Mucosa of stomach (tissue), 1 donor: ENCODE measurements at regions not wholly inside any gene's neighbourhood (a gene's known extent, or its start where the extent isn't known, plus 50 kb on each side); places are given as distances from the start of the nearest gene placed in this dataset.

Experiments used
- H3K27me3 ChIP-seq: one replicate; pipeline ENCODE4 v1.7.0; 2013; ENCODE audit warnings: mild to moderate bottlenecking, low read length; ENCODE audit not compliant: control insufficient read depth, insufficient read depth
- H3K36me3 ChIP-seq: one replicate; pipeline ENCODE4 v1.7.0; 2013; ENCODE audit warnings: low read length; ENCODE audit not compliant: control insufficient read depth, insufficient read depth
- H3K4me1 ChIP-seq: one replicate; pipeline ENCODE4 v1.7.0; 2013; ENCODE audit warnings: mild to moderate bottlenecking, low read length; ENCODE audit not compliant: control insufficient read depth, insufficient read depth
- H3K4me3 ChIP-seq: one replicate; pipeline ENCODE4 v1.7.0; 2013; ENCODE audit warnings: low read length
- H3K9ac ChIP-seq: one replicate; pipeline ENCODE4 v1.7.0; 2013; ENCODE audit warnings: mild to moderate bottlenecking, low read length, moderate library complexity
- H3K9me3 ChIP-seq: one replicate; pipeline ENCODE4 v1.7.0; 2013; ENCODE audit warnings: mild to moderate bottlenecking, low read length, moderate library complexity; ENCODE audit not compliant: control insufficient read depth
- donor health status: Pancreatic carcinoma.

DNA sequence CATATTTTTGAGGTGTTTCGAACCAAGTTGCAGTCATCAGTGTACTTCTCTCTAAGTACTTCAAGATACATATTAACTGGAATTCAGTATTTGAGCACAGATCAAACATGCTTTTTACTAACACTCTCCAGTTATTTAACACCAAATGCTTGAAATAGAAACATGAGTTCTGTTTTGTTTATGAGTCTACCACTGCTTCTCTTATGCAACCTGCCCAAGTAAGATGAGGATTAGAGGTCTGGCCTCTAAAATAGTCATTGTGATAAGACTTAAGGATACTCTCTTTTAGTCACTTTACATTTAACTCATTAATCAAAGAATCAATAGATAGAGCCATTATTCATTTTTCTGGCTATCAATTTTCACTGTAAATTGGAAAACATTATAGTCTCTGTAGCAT lies 156.2 kb upstream of the THRB start:
- H3K9ac ChIP-seq, result no peak overlapping the region
- no peaks in the 10 kb centered on the region for H3K36me3 ChIP-seq
- no peaks in the 10 kb centered on the region for H3K9me3 ChIP-seq
- H3K4me1 ChIP-seq, result no peaks in the 10 kb centered on the region
- no peaks in the 10 kb centered on the region for H3K27me3 ChIP-seq
- H3K4me3 ChIP-seq, result no peak overlapping the region

GRCh38 chr3:24657870-24658510 lies 163.3 kb upstream of the THRB start:
- no peaks in the 10 kb centered on the region for H3K9me3 ChIP-seq
- no peak overlapping the region for H3K4me3 ChIP-seq
- no peaks in the 10 kb centered on the region for H3K36me3 ChIP-seq
- no peak overlapping the region for H3K9ac ChIP-seq
- no peaks in the 10 kb centered on the region for H3K27me3 ChIP-seq
- H3K4me1 ChIP-seq, result peaks cover 13% of the 10 kb centered on the region

DNA sequence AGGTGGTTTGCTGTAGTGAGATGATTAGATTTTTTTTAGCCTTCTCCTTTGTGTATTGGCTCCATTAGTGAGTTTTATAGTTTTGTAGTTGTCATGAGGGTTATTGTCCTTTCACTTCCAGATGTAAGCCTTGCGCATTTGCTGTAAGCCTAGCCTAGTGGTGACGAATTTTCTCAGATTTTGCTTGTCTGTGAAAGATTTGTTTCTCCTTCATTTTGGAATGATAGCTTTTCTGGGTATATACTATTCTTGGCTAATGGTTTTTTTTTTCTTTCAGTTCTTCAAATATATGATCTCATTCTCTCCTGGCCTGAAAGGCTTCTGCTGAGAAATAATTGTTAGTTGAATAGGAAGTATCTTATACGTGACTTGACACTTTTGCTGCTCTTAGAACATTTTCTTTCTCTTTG lies 166.5 kb upstream of the THRB start:
- no peak overlapping the region for H3K9ac ChIP-seq
- no peak overlapping the region for H3K4me3 ChIP-seq
- no peaks in the 10 kb centered on the region for H3K9me3 ChIP-seq
- no peaks in the 10 kb centered on the region for H3K27me3 ChIP-seq
- no peaks in the 10 kb centered on the region for H3K36me3 ChIP-seq
- H3K4me1 ChIP-seq, result peaks cover 18% of the 10 kb centered on the region

- H3K9me3 ChIP-seq, result no peaks in the 10 kb centered on the region
- peaks cover 18% of the 10 kb centered on the region for H3K4me1 ChIP-seq
- no peaks in the 10 kb centered on the region for H3K27me3 ChIP-seq
- H3K36me3 ChIP-seq, result no peaks in the 10 kb centered on the region
- no peak overlapping the region for H3K4me3 ChIP-seq
- no peak overlapping the region for H3K9ac ChIP-seq
Measured at GRCh38 chr3:24662449-24663345, 168.0 kb upstream of the THRB start.

GRCh38 chr3:24663406-24663805 lies 168.8 kb upstream of the THRB start:
- Histone ChIP-seq H3K9me3 (no peaks in the 10 kb centered on the region), H3K27me3 (no peaks in the 10 kb centered on the region), H3K36me3 (no peaks in the 10 kb centered on the region), H3K4me3 (no peak overlapping the region), H3K9ac (no peak overlapping the region), H3K4me1 (peaks cover 17% of the 10 kb centered on the region)

DNA sequence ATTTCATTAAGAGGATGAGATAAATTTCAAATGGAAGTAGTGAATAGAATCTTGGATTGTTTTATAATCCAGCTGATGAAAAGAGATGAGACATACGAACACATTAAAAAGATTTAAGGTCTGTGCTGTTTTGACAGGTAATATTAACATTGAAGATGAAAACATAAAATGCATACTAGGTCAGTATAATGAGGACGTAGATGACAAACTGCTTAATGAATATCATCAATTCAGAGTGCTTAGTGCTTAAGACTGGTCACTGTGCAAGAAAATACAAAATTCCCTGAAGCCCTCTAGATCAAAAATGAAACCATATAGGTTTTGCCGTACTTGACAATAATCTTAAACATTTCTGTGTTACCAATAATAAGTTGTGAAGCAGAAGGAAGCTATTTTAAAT lies 173.4 kb upstream of the THRB start:
- Histone ChIP-seq H3K9ac (no peak overlapping the region), H3K9me3 (no peaks in the 10 kb centered on the region), H3K36me3 (no peaks in the 10 kb centered on the region), H3K4me1 (peaks cover 5% of the 10 kb centered on the region), H3K4me3 (no peak overlapping the region), H3K27me3 (no peaks in the 10 kb centered on the region)

DNA sequence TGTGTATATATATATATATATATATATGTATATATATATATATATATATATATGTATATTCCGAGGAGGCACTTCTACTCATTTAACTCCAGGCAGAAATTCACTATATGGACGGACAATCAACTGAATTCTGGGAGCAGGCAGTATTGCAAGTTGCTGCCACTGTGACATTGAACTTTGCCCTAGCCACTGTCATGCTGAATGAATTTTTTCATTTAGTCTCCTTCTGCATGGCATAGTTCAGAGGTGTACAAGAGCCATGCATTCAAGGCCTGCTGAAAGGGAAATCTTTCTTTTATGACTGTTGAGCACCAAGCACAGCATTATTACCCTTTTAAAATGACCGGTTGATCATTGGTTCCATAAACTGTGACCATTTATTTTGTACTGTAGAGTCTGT lies 176.2 kb upstream of the THRB start:
- no peak overlapping the region for H3K4me3 ChIP-seq
- H3K9me3 ChIP-seq, result no peaks in the 10 kb centered on the region
- no peaks in the 10 kb centered on the region for H3K27me3 ChIP-seq
- H3K9ac ChIP-seq, result no peak overlapping the region
- no peaks in the 10 kb centered on the region for H3K4me1 ChIP-seq
- H3K36me3 ChIP-seq, result no peaks in the 10 kb centered on the region

DNA sequence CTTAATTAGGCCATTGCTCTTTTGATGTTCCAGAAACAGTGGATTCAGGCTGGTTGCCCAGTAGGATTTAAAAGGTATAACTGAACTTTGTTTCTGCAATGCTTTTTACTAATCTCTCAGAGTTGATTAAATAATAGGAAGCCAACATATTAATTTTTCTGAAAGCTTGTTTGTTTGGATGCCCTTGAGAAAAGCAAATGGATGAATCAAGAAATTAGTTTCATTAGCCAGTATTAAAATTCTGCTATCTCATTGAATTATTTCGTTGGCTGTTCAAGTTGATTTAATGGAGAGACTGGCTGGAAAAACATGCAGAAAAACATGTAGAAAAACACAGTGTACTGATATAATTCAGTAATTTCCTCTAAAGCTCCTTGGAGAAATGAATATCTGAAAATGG lies 178.9 kb upstream of the THRB start:
- H3K36me3 ChIP-seq, result no peaks in the 10 kb centered on the region
- H3K4me1 ChIP-seq, result no peaks in the 10 kb centered on the region
- H3K27me3 ChIP-seq, result no peaks in the 10 kb centered on the region
- no peak overlapping the region for H3K9ac ChIP-seq
- H3K4me3 ChIP-seq, result no peak overlapping the region
- no peaks in the 10 kb centered on the region for H3K9me3 ChIP-seq

DNA sequence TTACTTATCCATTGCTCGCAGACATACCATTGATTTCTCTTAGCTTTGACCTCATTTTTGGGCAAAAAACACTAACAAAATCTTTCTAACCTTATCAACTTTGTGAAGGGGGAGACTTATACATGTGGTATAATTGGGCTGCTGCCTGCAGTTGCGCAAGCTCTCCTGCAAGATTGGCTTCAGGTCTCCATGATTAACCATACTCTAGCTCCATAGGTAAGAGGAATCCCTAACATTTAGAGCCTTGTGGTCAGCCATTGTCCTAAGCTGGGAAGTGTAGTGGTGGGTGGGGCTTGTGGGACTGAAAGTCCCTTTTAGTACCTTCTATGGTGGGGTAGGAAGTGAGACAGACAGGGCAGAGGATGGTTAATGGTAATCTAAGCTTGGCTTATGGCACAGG lies 179.6 kb upstream of the THRB start:
- Histone ChIP-seq H3K36me3 (no peaks in the 10 kb centered on the region), H3K27me3 (no peaks in the 10 kb centered on the region), H3K9me3 (no peaks in the 10 kb centered on the region), H3K4me1 (no peaks in the 10 kb centered on the region), H3K9ac (no peak overlapping the region), H3K4me3 (no peak overlapping the region)

- H3K27me3 ChIP-seq, result no peaks in the 10 kb centered on the region
- no peaks in the 10 kb centered on the region for H3K4me1 ChIP-seq
- H3K4me3 ChIP-seq, result no peak overlapping the region
- H3K9me3 ChIP-seq, result no peaks in the 10 kb centered on the region
- H3K9ac ChIP-seq, result no peak overlapping the region
- H3K36me3 ChIP-seq, result no peaks in the 10 kb centered on the region
Measured at GRCh38 chr3:24678021-24678420, 183.4 kb upstream of the THRB start.

GRCh38 chr3:24678421-24678865 lies 183.8 kb upstream of the THRB start:
- no peak overlapping the region for H3K9ac ChIP-seq
- no peak overlapping the region for H3K4me3 ChIP-seq
- H3K36me3 ChIP-seq, result no peaks in the 10 kb centered on the region
- H3K9me3 ChIP-seq, result no peaks in the 10 kb centered on the region
- no peaks in the 10 kb centered on the region for H3K4me1 ChIP-seq
- no peaks in the 10 kb centered on the region for H3K27me3 ChIP-seq

DNA sequence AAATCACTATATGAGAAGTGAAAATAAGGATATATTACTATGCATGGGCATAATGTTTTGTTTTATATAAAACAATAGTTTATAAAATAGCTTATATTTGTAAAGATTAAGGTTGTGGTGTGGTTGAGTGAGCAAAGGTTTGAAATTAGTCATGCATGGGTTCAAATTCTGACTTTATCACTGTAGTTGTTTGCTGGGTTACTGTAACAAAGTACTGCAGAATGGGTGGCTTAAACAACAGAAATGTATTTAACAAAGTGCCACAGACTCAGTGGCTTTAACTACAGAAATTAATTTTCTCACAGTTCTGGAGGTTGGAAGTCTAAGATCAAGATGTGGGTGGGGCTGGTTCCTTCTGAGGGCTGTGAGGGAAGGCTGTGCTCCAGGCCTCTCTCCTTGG lies 184.8 kb upstream of the THRB start:
- Histone ChIP-seq H3K27me3 (no peaks in the 10 kb centered on the region), H3K4me1 (no peaks in the 10 kb centered on the region), H3K36me3 (no peaks in the 10 kb centered on the region), H3K9me3 (no peaks in the 10 kb centered on the region), H3K4me3 (no peak overlapping the region), H3K9ac (no peak overlapping the region)
